HG03342 (cell line): ENCODE measurements at regions not wholly inside any gene's neighbourhood (a gene's known extent, or its start where the extent isn't known, plus 50 kb on each side); places are given as distances from the start of the nearest gene placed in this dataset.
"Not testable (repeated sequence)": the region's sequence is repeated elsewhere in the genome, so short reads cannot be mapped to it uniquely, and the experiment has no call there.

Experiments
- ATAC-seq: cut with Tn5 transposase; IDR thresholded peaks from one replicate; pipeline ENCODE4 v1.9.1; 2021; ENCODE audit warnings: mild to moderate bottlenecking, moderate library complexity; ENCODE audit not compliant: unreplicated experiment

DNA sequence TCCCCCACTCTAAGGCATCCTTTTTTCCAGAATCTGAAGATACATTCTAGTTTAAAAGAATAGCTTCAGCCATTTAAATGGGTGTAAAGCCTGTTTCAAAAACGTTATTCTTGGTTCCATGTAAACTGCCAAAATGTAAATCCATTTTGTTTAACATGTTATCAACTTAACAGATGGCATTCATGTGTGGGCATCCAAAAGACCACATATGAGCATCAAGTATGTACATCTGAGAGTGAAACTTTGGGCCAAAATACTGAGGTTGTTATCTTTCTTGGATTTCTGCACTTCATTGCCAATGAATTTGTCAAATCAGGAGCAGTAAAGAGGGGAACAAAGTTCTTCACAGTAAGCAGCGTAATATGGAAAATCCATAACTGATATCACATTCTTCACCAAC, 395.4 kb downstream of the ZNF804A start:
- ATAC-seq, result no peak

DNA sequence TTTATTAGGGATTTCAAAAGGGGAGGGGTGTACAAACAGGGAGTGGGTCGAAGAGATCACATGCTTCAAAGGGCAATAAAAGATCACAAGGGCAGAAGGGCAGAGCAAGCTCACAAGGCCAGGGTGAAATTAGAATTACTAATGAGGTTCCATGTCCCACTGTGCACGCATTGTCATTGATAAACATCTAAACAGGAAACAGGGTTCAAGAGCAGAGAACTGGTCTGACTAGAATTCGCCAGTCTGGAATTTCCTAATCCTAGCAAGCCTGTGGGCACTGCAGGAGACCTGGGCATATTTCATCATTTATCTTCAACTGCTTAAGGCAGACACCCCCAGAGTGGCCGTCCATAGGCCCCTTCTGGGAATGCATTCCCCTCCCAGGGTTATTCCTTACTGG, 408.2 kb downstream of the ZNF804A start:
- ATAC-seq, result no peak

GRCh38 chr2:185012643-185013042, 414.3 kb downstream of the ZNF804A start:
- ATAC-seq, result no peak

- no peak for ATAC-seq
Observed at GRCh38 chr2:185014076-185014475, 415.7 kb downstream of the ZNF804A start.

- ATAC-seq, result not testable (repeated sequence)
Observed at GRCh38 chr2:185025891-185026290, 427.6 kb downstream of the ZNF804A start.

DNA sequence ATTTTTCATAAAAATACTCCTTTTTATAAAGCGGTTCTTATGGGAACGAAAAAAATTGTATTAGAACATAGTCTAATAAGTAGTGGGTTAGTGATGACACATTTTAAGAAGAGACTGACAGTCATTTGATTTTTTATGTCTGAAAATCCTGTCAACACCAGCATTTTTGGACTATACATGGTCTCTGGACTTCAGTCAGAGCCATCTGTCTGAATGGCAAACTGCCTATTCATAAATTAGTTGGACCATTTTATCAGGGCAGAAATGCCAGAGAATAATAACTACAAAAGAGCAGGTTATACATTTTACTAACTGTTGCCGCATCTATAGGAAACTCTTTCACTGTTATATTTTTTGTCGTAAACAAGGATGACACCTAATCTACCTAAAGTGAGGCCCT, 437.6 kb downstream of the ZNF804A start:
- no peak for ATAC-seq

DNA sequence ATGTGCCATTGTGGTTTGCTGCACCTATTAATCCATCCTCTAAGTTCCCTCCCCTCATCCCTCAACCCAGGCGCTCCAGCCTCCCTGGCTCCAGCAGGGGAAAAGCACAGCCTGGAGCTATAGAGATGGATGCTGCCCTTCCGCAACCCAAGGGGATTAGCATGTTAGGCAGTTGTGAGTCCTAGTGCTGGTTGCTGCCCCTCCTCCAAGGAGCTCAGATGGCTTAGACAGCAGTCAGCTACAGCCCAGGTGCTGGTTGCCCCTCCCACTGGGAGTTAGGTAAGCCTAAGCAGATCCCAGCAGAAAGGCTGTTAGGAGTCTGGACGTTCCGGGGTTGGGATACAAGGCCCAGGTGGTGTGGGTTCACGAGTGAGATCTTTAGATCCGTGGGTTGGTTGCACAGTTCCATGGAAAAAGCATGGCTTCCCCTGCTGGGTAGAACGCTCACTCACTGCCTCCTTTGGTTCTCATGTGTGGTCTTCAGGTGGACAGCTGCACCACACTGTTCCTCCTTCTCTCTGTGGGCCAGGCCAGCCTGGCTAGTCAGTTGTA, 446.1 kb downstream of the ZNF804A start:
- no peak for ATAC-seq

DNA sequence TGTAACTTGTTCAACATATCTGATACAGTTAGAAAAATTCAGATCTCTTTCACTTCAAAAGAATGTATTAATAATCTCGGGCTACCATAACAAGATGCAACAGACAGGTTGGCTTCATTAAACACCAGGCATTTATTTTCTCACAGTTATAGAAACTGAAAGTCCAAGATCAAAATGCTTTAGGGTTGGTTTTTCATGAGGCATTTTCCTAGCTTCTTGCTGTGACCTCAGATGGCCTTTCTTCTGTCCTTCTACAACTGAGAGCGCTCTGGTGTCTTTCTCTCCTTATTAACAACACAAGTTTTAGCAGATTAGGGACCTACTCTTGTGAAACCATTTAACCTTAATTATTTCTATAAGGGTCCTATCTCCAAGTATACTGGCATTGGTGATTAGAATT, 452.5 kb downstream of the ZNF804A start:
- no peak for ATAC-seq

- ATAC-seq, result no peak
Observed at GRCh38 chr2:185063761-185064160, 465.4 kb downstream of the ZNF804A start.

- ATAC-seq, result no peak
Observed at GRCh38 chr2:185066128-185066527, 467.8 kb downstream of the ZNF804A start.

- ATAC-seq, result no peak
Observed at GRCh38 chr2:185069107-185069506, 470.8 kb downstream of the ZNF804A start.

- no peak for ATAC-seq
Observed at GRCh38 chr2:185074156-185074555, 475.8 kb downstream of the ZNF804A start.

DNA sequence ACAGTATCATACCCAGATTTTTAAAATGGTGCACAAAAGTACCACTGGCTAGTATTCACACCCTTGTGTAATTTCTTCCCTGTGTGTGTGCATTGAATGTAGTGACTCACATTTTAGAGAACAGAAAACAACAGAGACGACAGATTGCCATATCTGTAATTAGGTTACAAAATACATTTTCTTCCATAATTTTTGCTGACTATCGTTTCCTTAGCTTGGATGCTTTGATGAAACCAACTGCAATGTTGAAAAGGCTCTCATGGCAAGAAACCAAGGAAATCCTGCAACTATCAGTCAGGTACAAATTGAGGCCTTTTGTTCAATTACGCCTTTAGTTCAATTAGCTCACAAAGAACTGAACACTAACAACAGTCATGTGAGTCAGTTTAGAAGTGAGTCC, 484.4 kb downstream of the ZNF804A start:
- ATAC-seq, result no peak

DNA sequence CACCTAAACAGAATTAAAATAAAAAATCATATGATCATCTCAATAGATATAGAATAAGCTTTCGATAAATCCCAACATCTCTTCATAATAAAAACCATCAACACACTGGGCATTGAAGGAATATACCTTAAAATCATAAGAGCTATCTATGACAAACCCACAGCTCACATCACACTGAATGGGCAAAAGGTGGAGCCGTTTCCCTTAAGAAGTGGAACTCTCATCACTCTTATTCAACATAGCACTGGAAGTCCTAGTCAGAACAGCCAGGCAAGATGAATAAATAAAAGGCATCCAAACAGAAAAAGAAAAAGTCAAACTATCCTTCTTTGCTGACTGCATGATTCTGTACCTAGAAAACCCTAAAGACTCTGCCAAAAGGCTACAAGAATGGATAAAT, 510.3 kb downstream of the ZNF804A start:
- ATAC-seq, result no peak

DNA sequence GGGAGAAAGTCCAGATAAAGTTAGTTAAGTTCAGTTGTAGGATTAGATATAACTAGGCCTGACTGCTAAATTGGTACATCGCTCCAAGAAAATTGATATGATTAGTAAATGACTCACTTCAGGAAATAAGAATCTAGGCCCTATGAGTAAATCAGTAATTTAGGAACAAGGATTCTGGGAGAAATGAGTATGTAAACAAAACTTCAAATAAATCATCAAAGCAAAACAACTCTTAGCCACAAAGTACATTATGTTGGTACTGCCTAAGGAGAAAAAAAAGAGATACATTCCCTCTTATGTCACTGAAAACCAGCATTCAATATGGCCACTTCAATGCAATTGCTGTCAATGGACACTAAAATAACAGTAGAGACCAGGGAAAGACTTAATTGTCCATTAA, 529.1 kb downstream of the ZNF804A start:
- ATAC-seq, result no peak

- no peak for ATAC-seq
Observed at GRCh38 chr2:185128346-185128745, 530.0 kb downstream of the ZNF804A start.

DNA sequence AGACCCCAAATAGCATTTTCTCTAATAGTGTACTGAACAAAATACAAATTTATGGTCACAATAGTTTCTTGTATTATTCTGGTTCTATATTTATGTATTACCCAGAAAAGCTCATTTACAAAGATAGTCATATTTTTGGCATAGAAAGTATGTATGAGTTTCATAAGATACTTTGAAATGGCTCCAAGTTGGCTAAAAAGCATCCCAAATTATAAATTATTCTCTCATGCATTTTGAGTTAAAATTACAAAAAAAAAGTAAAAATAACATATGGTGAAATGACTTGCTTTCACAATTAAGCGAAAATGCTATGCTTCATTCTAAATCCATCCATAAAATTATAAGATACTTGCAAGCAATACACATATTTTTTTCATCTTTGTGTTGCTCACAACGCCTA, 530.7 kb downstream of the ZNF804A start:
- ATAC-seq, result no peak

- ATAC-seq, result no peak
Observed at GRCh38 chr2:185130685-185131084, 532.4 kb downstream of the ZNF804A start.

DNA sequence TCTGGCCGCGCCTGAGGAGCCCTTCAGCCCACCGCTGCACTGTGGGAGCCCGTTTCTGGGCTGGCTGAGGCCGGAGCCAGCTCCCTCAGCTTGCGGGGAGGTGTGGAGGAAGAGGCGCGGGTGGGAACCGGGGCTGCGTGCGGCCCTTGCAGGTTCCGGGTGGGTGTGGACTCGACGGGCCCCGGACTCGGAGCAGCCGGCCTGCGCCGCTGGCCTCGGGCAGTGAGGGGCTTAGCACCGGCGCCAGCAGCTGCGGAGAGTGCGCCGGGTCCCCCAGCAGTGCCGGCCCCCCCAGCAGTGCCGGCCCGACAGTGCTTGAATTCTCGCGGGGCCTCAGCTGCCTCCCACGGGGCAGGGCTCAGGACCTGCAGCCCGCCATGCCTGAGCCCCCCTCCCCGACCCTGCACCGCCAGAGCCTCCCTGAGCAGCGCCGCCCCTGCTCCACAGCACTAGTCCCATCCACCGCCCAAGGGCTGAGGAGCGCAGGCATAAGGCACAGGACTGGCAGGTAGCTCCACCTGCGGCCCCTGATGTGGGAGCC, 534.2 kb downstream of the ZNF804A start:
- ATAC-seq, result no peak

DNA sequence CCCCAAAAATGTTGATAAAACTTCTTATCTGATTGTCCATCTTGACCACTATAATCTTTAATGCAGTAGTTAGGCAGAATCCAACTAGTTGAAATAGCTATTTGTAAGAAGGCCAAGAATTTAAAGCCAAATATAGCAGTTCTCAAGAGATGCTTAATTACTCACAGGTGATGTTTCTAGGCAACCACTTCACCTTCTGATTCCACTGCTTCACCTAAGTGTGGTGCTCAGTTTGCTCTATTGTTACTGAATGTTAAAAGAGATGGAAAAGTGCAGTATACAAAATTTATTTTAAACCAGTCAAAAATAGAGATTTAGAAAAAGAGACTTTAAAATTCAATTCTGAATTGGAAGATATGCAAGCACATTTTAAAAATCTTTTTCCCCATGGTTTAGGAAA, 539.4 kb downstream of the ZNF804A start:
- no peak for ATAC-seq

DNA sequence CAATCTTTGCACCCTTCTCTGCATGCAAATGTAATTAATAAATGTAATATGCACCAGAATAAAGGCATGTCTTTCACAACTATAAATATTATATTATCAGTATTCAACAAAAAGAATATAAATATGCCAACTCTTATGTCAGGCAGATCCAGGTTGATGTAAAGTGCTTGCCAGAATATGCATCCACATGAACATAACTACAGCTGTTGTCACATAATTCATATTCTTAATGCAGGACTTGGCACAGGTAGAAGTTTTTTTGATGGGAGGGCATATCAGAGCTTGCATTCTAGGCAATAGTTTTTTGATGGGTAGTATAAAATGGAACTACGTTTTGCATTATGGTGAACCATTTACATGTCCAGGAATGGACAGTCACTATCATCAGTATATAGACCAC, 544.3 kb downstream of the ZNF804A start:
- no peak for ATAC-seq

- ATAC-seq, result no peak
Observed at GRCh38 chr2:185144159-185144919, 546.0 kb downstream of the ZNF804A start.
